Osteocyte (in vitro differentiated cells): ENCODE measurements at regions not wholly inside any gene's neighbourhood (a gene's known extent, or its start where the extent isn't known, plus 50 kb on each side); places are given as distances from the start of the nearest gene placed in this dataset.

Experiments used
- DNase-seq: peaks from one replicate; pipeline ENCODE4 v3.0.0; 2021; ENCODE audit warnings: mixed read lengths; ENCODE audit not compliant: unreplicated experiment; ENCODE audit errors: extremely low spot score
- H3K27ac Mint-ChIP-seq: one replicate; pipeline ENCODE4 v1.8.0; 2021; ENCODE audit warnings: mild to moderate bottlenecking, mixed read lengths; ENCODE audit not compliant: unreplicated experiment
- H3K27me3 Mint-ChIP-seq: one replicate; pipeline ENCODE4 v1.8.0; 2021; ENCODE audit warnings: mixed read lengths; ENCODE audit not compliant: unreplicated experiment
- H3K36me3 Mint-ChIP-seq: one replicate; pipeline ENCODE4 v1.8.0; 2021; ENCODE audit warnings: mixed read lengths; ENCODE audit not compliant: unreplicated experiment
- H3K4me1 Mint-ChIP-seq: one replicate; pipeline ENCODE4 v1.8.0; 2021; ENCODE audit warnings: mixed read lengths; ENCODE audit not compliant: unreplicated experiment
- H3K4me3 Mint-ChIP-seq: one replicate; pipeline ENCODE4 v1.8.0; 2021; ENCODE audit warnings: mild to moderate bottlenecking, moderate library complexity, mixed read lengths; ENCODE audit not compliant: unreplicated experiment
- H3K9me3 Mint-ChIP-seq: one replicate; pipeline ENCODE4 v1.8.0; 2021; ENCODE audit warnings: mixed read lengths; ENCODE audit not compliant: unreplicated experiment
- CTCF ChIP-seq: fragments of 200-600 bp; sonication (generic); IDR thresholded peaks from 2 replicates; pipeline ENCODE4 v1.5.0; 2021; ENCODE audit warnings: antibody characterized with exemption, mild to moderate bottlenecking, moderate library complexity

GRCh38 chr6:43996618-43997344, 130.5 kb downstream of the MRPL14 start:
- no peaks in the 10 kb centered on the region for H3K36me3 Mint-ChIP-seq
- no peak overlapping the region for H3K4me3 Mint-ChIP-seq
- H3K4me1 Mint-ChIP-seq = peaks cover 6% of the 10 kb centered on the region
- DNase-seq = no peak
- H3K9me3 Mint-ChIP-seq = no peaks in the 10 kb centered on the region
- H3K27ac Mint-ChIP-seq = peak overlapping the region; percentile 0
- no peak for TF ChIP-seq CTCF
- H3K27me3 Mint-ChIP-seq = peaks cover 5% of the 10 kb centered on the region

DNA sequence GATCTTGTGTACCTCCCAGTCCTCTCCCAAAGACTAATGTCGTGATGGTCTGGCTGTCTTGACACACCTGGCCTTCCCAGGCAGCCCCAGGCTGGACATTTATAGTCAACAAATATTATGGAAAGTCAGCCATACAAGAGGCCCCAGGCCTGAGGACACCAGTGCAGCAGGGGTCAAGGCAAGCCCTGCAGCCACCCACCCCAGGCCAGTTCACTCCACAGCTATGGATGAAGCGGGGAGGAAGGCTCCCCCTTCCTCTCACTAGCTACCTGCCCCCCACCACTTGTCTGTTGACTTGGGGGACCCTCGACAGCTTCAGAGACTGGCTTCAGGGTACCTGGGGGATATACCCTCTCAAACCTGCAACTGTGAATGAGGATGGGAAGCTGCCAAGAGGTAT, 132.1 kb downstream of the MRPL14 start:
- no peak overlapping the region for H3K27ac Mint-ChIP-seq

DNA sequence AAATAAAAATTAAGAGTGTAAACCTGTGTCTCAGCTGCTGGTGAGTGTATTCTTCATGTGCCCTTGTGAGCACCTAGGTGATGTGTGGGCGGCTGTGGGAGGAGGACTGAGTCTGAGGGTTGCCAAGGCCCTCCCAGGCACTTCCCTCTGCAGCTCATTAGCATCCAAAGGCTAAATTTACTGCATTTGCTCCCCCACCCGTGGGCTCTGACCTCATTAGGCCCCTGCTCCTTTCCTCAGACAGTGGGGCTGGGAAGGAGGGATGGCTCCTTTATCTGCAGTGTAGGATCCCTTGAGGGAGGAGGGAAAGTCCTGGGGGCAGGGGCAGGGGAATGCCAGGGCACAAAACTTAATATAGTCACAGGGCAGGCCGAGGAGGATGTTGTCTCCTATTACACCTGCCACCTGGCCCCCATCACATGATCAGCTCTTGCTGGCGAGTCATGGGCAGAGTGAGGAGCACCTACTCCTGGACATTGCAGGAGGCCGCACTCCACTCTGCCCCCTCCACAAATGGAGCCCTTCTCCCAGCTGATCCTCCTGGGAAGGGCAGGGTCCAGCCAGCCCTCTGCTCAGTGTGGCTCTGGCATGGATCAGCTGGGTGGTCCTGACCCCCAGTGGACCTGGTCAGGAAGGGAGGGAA, 133.2 kb downstream of the MRPL14 start:
- Mint-ChIP-seq H3K27ac (no peak overlapping the region), H3K4me1 (peaks cover 19% of the 10 kb centered on the region), H3K9me3 (no peaks in the 10 kb centered on the region), H3K4me3 (no peak overlapping the region), H3K36me3 (no peaks in the 10 kb centered on the region), H3K27me3 (peaks cover 8% of the 10 kb centered on the region)
- no peak for TF ChIP-seq CTCF
- no peak for DNase-seq

More for the DNA sequence above, 132.1 kb downstream of the MRPL14 start:
- no peak for TF ChIP-seq CTCF
- peaks cover 5% of the 10 kb centered on the region for H3K27me3 Mint-ChIP-seq
- no peak for DNase-seq
- peaks cover 13% of the 10 kb centered on the region for H3K4me1 Mint-ChIP-seq
- no peaks in the 10 kb centered on the region for H3K9me3 Mint-ChIP-seq
- no peak overlapping the region for H3K4me3 Mint-ChIP-seq
- H3K36me3 Mint-ChIP-seq = no peaks in the 10 kb centered on the region

GRCh38 chr6:43992783-43993644, 134.2 kb downstream of the MRPL14 start:
- no peak for TF ChIP-seq CTCF
- no peak overlapping the region for H3K27ac Mint-ChIP-seq

More at GRCh38 chr6:43992783-43993644, 134.2 kb downstream of the MRPL14 start:
- DNase-seq = no peak
- Mint-ChIP-seq H3K4me3 (no peak overlapping the region), H3K9me3 (no peaks in the 10 kb centered on the region), H3K36me3 (no peaks in the 10 kb centered on the region), H3K4me1 (peaks cover 19% of the 10 kb centered on the region), H3K27me3 (peaks cover 11% of the 10 kb centered on the region)
